H1 (cell line): ENCODE measurements at regions not wholly inside any gene's neighbourhood (a gene's known extent, or its start where the extent isn't known, plus 50 kb on each side); places are given as distances from the start of the nearest gene placed in this dataset.

ENCODE experiments used
- CTCF ChIP-seq, 3 experiments: IDR thresholded peaks; 1 replicate in 2 of 3; 2 replicates in 1 of 3; pipeline versions ENCODE4 v1.5.1 to v1.6.1; 2011; ENCODE audit warnings: low read length in 3 of 3, mild to moderate bottlenecking in 3 of 3, inconsistent platforms in 2 of 3, low read depth in 1 of 3, moderate library complexity in 1 of 3; ENCODE audit not compliant: insufficient read depth in 1 of 3; ENCODE audit errors: control extremely low read depth in 1 of 3
- POLR2AphosphoS5 ChIP-seq: IDR thresholded peaks from 2 replicates; pipeline ENCODE4 v1.6.1; 2011; ENCODE audit warnings: low read depth, low read length
- TAF1 ChIP-seq: IDR thresholded peaks from 2 replicates; pipeline ENCODE4 v1.6.1; 2011; ENCODE audit warnings: mild to moderate bottlenecking, low read depth, low read length

GRCh38 chr22:48277868-48278581 lies 1515.6 kb downstream of the TBC1D22A start:
- no peak for TF ChIP-seq CTCF (IDR thresholded peaks at IDR 0.05; ENCODE audit: control extremely low read depth in 1 of 3, insufficient read depth in 1 of 3, low read depth in 1 of 3, low read length in 3 of 3)
- no peak for TF ChIP-seq POLR2AphosphoS5
- TF ChIP-seq TAF1, result no peak
